Lung (tissue), 11 donors: ENCODE measurements at regions not wholly inside any gene's neighbourhood (a gene's known extent, or its start where the extent isn't known, plus 50 kb on each side); places are given as distances from the start of the nearest gene placed in this dataset.

Source experiments
- ATAC-seq: fragments of 200-7000 bp; cut with Tn5 transposase; one replicate; pipeline ENCODE4 v1.9.1; 2020; ENCODE audit warnings: moderate number of reproducible peaks; ENCODE audit not compliant: insufficient read depth, low FRiP score
- DNase-seq, 3 donors: peaks; one replicate each; pipeline ENCODE4 v3.0.0-alpha.2; 2013 to 2017
- H3K27ac ChIP-seq, 2 donors: one replicate each; pipeline ENCODE4 v1.5.1; 2013; ENCODE audit warnings: mild to moderate bottlenecking in 2 of 2, moderate library complexity in 2 of 2, control low read depth in 1 of 2, inconsistent platforms in 1 of 2, low read depth in 1 of 2, low read length in 1 of 2
- H3K27me3 ChIP-seq, 3 donors: one replicate each; pipeline ENCODE4 v1.5.1; 2013; ENCODE audit warnings: low read length in 2 of 3; ENCODE audit not compliant: control insufficient read depth in 3 of 3, insufficient read depth in 3 of 3
- H3K36me3 ChIP-seq, 4 donors: one replicate each; pipeline ENCODE4 v1.5.1; 2013; ENCODE audit warnings: low read length in 4 of 4, mild to moderate bottlenecking in 1 of 4, moderate library complexity in 1 of 4; ENCODE audit not compliant: control insufficient read depth in 4 of 4, insufficient read depth in 4 of 4
- H3K4me1 ChIP-seq, 5 donors: one replicate each; pipeline ENCODE4 v1.5.1; 2013; ENCODE audit warnings: low read length in 5 of 5, mild to moderate bottlenecking in 2 of 5, moderate library complexity in 1 of 5; ENCODE audit not compliant: control insufficient read depth in 5 of 5, insufficient read depth in 5 of 5
- H3K4me3 ChIP-seq: one replicate; pipeline ENCODE4 v1.5.1; 2013; ENCODE audit warnings: mild to moderate bottlenecking, control low read depth, moderate library complexity
- H3K9ac ChIP-seq, 2 donors: one replicate each; pipeline ENCODE4 v1.5.1; 2013; ENCODE audit warnings: low read length in 2 of 2, control low read depth in 1 of 2; ENCODE audit not compliant: insufficient read depth in 1 of 2
- H3K9me3 ChIP-seq, 4 donors: one replicate each; pipeline ENCODE4 v1.5.1; 2013; ENCODE audit warnings: low read length in 3 of 4, mild to moderate bottlenecking in 1 of 4, moderate library complexity in 1 of 4; ENCODE audit not compliant: control insufficient read depth in 4 of 4, insufficient read depth in 3 of 4
- WGBS, 2 donors: extraction: QIAGEN DNeasy Blood & Tissue Kit; methylation state at CpG; one replicate each; pipeline ENCODE4 v1.1.7; 2013; 5-methylcytosine and 5-hydroxymethylcytosine counted together
- TF ChIP-seq, protein P1 (sequence below): IDR thresholded peaks from 2 replicates; pipeline ENCODE4 v1.5.1; 2012; ENCODE audit warnings: mild to moderate bottlenecking; ENCODE audit errors: control extremely low read depth, extremely low read depth
- donor health status: control.
- donor health status: control.
- donor health status: Bipolar disorder and iron deficiency.
- donor health status: healthy.
- donor health status: DM: yes; HTN: yes; CAD: no.

DNA sequence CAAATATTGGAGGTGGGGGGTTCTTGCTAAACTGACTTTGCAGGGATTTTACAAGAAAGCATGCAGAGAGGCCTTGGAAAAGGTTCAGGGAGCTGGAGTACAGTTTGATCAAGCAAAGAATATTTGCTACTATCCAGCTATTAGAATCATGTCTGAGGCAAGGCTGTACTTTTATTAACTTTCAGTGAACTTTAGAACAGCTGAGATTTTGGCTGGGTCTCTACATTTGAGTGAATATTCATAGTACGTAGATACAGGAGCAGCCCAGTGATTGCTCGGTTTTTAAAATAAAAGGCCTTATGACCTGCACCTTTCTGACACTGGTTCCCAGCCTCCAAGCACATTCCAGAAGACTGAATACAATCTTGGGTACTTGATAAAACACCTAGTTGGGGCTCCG lies 496.8 kb upstream of the AKR1E2 start:
- no peak for ATAC-seq
- Histone ChIP-seq H3K27ac (no peak overlapping the region), H3K36me3 (no peaks in the 10 kb centered on the region), H3K27me3 (no peaks in the 10 kb centered on the region), H3K9ac (no peak overlapping the region), H3K9me3 (peaks cover 0 to under 1% (median under 1%) of the 10 kb centered on the region in 4 donors), H3K4me3 (no peak overlapping the region), H3K4me1 (peaks cover 0 to 26% (median 10%) of the 10 kb centered on the region in 5 donors)
- DNase-seq: peak in 2 of 3 donors; percentile 75 to 86
- 87 to 94% methylated on average over 3 of the region's 3 CpGs for WGBS, 2 donors
- TF ChIP-seq, protein P1, sequence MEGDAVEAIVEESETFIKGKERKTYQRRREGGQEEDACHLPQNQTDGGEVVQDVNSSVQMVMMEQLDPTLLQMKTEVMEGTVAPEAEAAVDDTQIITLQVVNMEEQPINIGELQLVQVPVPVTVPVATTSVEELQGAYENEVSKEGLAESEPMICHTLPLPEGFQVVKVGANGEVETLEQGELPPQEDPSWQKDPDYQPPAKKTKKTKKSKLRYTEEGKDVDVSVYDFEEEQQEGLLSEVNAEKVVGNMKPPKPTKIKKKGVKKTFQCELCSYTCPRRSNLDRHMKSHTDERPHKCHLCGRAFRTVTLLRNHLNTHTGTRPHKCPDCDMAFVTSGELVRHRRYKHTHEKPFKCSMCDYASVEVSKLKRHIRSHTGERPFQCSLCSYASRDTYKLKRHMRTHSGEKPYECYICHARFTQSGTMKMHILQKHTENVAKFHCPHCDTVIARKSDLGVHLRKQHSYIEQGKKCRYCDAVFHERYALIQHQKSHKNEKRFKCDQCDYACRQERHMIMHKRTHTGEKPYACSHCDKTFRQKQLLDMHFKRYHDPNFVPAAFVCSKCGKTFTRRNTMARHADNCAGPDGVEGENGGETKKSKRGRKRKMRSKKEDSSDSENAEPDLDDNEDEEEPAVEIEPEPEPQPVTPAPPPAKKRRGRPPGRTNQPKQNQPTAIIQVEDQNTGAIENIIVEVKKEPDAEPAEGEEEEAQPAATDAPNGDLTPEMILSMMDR: no peak

DNA sequence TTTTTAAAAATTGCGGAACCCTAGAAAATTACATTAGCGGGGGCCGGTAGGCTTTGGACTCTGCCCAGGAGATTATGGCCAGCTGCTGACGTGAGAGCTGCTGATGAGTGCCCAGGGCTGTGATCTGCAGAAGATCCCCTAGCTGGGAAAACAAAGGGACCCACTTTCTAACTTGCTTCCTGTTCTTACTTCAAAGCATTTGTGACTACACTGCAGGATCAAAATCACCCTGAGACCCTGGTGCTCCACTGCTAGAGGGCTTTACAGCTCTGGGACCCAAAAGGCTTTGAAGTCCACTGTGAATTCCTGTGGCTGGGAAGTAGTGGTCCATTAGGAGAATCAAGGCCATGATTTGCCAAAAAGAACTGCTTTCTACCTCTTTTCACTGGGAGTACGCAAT lies 499.4 kb upstream of the AKR1E2 start:
- TF ChIP-seq, protein P1: no peak
- WGBS, 2 donors: 94 to 96% methylated on average over 5 of the region's 5 CpGs
- peaks cover 0 to 26% (median 10%) of the 10 kb centered on the region in 5 donors for H3K4me1 ChIP-seq
- H3K27me3 ChIP-seq: no peaks in the 10 kb centered on the region
- no peak overlapping the region for H3K27ac ChIP-seq
- no peaks in the 10 kb centered on the region for H3K36me3 ChIP-seq
- no peaks in the 10 kb centered on the region for H3K9me3 ChIP-seq
- H3K4me3 ChIP-seq: no peak overlapping the region
- no peak for ATAC-seq
- peak; percentile 28 to 35 (median 34) for DNase-seq
- no peak overlapping the region for H3K9ac ChIP-seq

DNA sequence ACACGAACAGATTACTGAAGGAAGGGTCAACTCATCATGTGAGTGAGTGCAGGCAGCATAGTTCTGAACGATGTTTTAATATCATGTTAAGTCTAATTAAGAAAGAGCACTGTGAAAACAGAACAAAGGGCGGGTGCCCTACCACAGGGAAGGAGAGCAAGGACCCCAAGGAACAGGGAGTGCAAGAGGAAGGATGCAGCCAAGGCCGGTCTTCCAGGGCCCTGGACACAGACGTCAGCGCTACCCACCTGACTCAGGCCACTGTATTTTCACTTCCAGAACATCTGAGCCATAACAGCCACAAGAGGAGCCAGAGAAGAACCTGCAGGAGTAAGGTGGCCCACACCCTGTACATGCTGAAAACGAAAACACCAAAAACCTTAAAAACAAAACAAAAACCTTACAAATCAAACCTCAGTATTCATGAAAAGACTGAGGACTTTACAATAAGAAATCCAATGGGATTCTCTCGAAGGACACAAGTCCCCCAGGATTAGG lies 506.1 kb upstream of the AKR1E2 start:
- H3K9ac ChIP-seq: no peak overlapping the region
- peaks cover 0 to 25% (median 4%) of the 10 kb centered on the region in 5 donors for H3K4me1 ChIP-seq
- no peaks in the 10 kb centered on the region for H3K27me3 ChIP-seq
- no peak overlapping the region for H3K27ac ChIP-seq
- no peaks in the 10 kb centered on the region for H3K36me3 ChIP-seq
- DNase-seq (no peak), ATAC-seq (no peak)
- TF ChIP-seq, protein P1: no peak
- H3K9me3 ChIP-seq: no peaks in the 10 kb centered on the region
- H3K4me3 ChIP-seq: no peak overlapping the region
- 91% methylated on average over 8 of the region's 8 CpGs for WGBS, 2 donors

DNA sequence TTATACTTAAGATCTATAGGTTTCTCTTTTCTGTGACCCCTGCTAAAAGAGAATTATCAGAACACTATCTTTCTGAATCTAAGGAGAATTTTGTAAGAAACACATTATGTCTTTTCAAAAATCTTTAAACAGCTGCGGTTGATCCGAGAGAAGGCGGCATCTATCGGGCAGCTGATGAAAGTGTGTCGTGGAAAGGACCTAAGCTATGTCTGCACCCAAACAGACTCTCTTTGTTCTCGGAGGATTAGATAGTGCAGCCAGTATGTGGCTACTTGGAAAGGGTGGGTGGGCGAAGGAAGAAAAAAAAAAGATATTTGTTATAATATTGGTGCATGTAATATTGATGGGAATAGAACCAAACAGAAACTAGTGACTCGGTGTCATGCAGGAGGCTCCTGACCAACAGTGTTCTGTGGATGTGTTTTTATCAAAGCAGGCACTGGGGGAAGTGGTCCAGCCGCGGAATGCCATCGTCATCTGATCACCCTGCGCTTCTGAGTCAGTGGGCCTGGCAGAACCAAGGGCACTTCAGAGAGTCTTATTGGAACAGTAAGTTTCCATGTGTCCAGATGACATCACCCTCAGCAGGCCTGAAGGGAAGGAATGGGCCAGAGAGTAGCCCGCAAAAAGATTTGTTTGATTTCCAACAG lies 509.7 kb upstream of the AKR1E2 start:
- 78 to 92% methylated on average over 13 of the region's 13 CpGs for WGBS, 2 donors
- H3K9ac ChIP-seq: no peak overlapping the region
- H3K4me3 ChIP-seq: no peak overlapping the region
- TF ChIP-seq, protein P1: no peak
- ATAC-seq: no peak
- H3K4me1 ChIP-seq: peaks cover 0 to 28% (median 4%) of the 10 kb centered on the region in 5 donors
- no peaks in the 10 kb centered on the region for H3K9me3 ChIP-seq
- no peaks in the 10 kb centered on the region for H3K27me3 ChIP-seq
- peak; percentile 28 to 65 (median 64) for DNase-seq
- H3K27ac ChIP-seq: no peak overlapping the region
- H3K36me3 ChIP-seq: no peaks in the 10 kb centered on the region
